GM23338 (cell line): ENCODE measurements at regions not wholly inside any gene's neighbourhood (a gene's known extent, or its start where the extent isn't known, plus 50 kb on each side); places are given as distances from the start of the nearest gene placed in this dataset.

Source experiments
- ATAC-seq: fragments of 200-7000 bp; cut with Tn5 transposase; 3 replicates; pipeline ENCODE4 v1.9.1; 2020
- DNase-seq: peaks from one replicate; pipeline ENCODE4 v3.0.0-alpha.2; 2015; ENCODE audit warnings: low spot score
- H2AFZ ChIP-seq: fragments of 200-600 bp; sonication (generic); 2 replicates; pipeline ENCODE4 v1.8.0; 2016; ENCODE audit warnings: antibody characterized with exemption, mild to moderate bottlenecking, moderate library complexity
- H3F3A ChIP-seq: fragments of 200-600 bp; sonication (generic); replicated peaks from 2 replicates; pipeline ENCODE4 v1.8.0; 2017; ENCODE audit warnings: antibody characterized with exemption, mixed run types, low read depth
- H3K27ac ChIP-seq: fragments of 200-600 bp; sonication (generic); 2 replicates; pipeline ENCODE4 v1.6.1; 2016; ENCODE audit warnings: low read depth
- H3K27me3 ChIP-seq: fragments of 200-600 bp; sonication (generic); 2 replicates; pipeline ENCODE4 v1.8.0; 2016; ENCODE audit warnings: mild to moderate bottlenecking, mixed run types, moderate library complexity; ENCODE audit not compliant: insufficient read depth
- H3K36me3 ChIP-seq: fragments of 200-600 bp; sonication (generic); 2 replicates; pipeline ENCODE4 v1.8.0; 2016; ENCODE audit warnings: mild to moderate bottlenecking; ENCODE audit not compliant: insufficient read depth
- H3K4me1 ChIP-seq: fragments of 200-600 bp; sonication (generic); 2 replicates; pipeline ENCODE4 v1.8.0; 2016; ENCODE audit warnings: mild to moderate bottlenecking, moderate library complexity; ENCODE audit not compliant: insufficient read depth
- H3K4me2 ChIP-seq: fragments of 200-600 bp; sonication (generic); 2 replicates; pipeline ENCODE4 v1.7.1; 2017; ENCODE audit warnings: mixed run types
- H3K4me3 ChIP-seq: fragments of 200-600 bp; sonication (generic); 2 replicates; pipeline ENCODE4 v1.6.1; 2016; ENCODE audit warnings: mixed run types
- H3K79me2 ChIP-seq: fragments of 200-600 bp; sonication (generic); replicated peaks from 2 replicates; pipeline ENCODE4 v1.8.0; 2017; ENCODE audit warnings: mild to moderate bottlenecking; ENCODE audit not compliant: insufficient read depth
- H3K9me2 ChIP-seq: fragments of 200-600 bp; sonication (generic); 2 replicates; pipeline ENCODE4 v1.8.0; 2017; ENCODE audit not compliant: insufficient read depth
- H4K20me1 ChIP-seq: fragments of 200-600 bp; sonication (generic); replicated peaks from 2 replicates; pipeline ENCODE4 v1.8.0; 2017; ENCODE audit warnings: mild to moderate bottlenecking; ENCODE audit not compliant: insufficient read depth
- H3K27ac Mint-ChIP-seq: 2 replicates; pipeline ENCODE4 v1.8.0; 2020; ENCODE audit warnings: inconsistent platforms, mild to moderate bottlenecking, moderate library complexity, mixed read lengths
- H3K27me3 Mint-ChIP-seq: 3 replicates; pipeline ENCODE4 v1.8.0; 2022; ENCODE audit warnings: low read depth, mild to moderate bottlenecking, moderate library complexity, mixed read lengths, inconsistent platforms; ENCODE audit not compliant: insufficient read depth, poor library complexity
- H3K36me3 Mint-ChIP-seq: 3 replicates; pipeline ENCODE4 v1.8.0; 2021; ENCODE audit warnings: low read depth, mild to moderate bottlenecking, inconsistent platforms, moderate library complexity, mixed read lengths
- H3K4me1 Mint-ChIP-seq: 3 replicates; pipeline ENCODE4 v1.8.0; 2020; ENCODE audit warnings: mild to moderate bottlenecking, inconsistent platforms, mixed read lengths
- H3K4me3 Mint-ChIP-seq: 3 replicates; pipeline ENCODE4 v1.8.0; 2021; ENCODE audit warnings: moderate library complexity, mild to moderate bottlenecking, inconsistent platforms, mixed read lengths
- H3K9me3 Mint-ChIP-seq: 3 replicates; pipeline ENCODE4 v1.8.0; 2020; ENCODE audit warnings: moderate library complexity, mild to moderate bottlenecking, inconsistent platforms, mixed read lengths
- CREB1 ChIP-seq: fragments of 250-450 bp; sonication (Bioruptor Pico); IDR thresholded peaks from 2 replicates; pipeline ENCODE4 v1.5.0; 2020; ENCODE audit warnings: low read depth, mild to moderate bottlenecking, moderate library complexity
- CTCF ChIP-seq, 2 experiments: fragments of 200-600 bp in 1 of 2; sonication (generic) in 1 of 2; conservative IDR thresholded peaks; 2 replicates each; pipeline versions ENCODE4 v1.5.1 to v1.6.1; 2016 to 2017; ENCODE audit warnings: antibody characterized with exemption in 2 of 2, low read depth in 2 of 2, mild to moderate bottlenecking in 2 of 2, moderate library complexity in 1 of 2
- ETS1 ChIP-seq: IDR thresholded peaks from 2 replicates; pipeline ENCODE4 v1.6.1; 2016; ENCODE audit warnings: antibody characterized with exemption
- EZH2 ChIP-seq: fragments of 200-600 bp; sonication (generic); IDR thresholded peaks from one replicate; pipeline ENCODE4 v1.8.0; 2017; ENCODE audit warnings: antibody characterized with exemption, mild to moderate bottlenecking, low read depth; ENCODE audit not compliant: unreplicated experiment
- EZH2phosphoT487 ChIP-seq: fragments of 200-600 bp; sonication (generic); IDR thresholded peaks from one replicate; pipeline ENCODE4 v1.8.1; 2018; ENCODE audit warnings: antibody characterized with exemption; ENCODE audit not compliant: unreplicated experiment
- JUNB ChIP-seq: IDR thresholded peaks from one replicate; pipeline ENCODE4 v1.6.1; 2016; ENCODE audit warnings: antibody characterized with exemption; ENCODE audit not compliant: unreplicated experiment
- NANOG ChIP-seq: IDR thresholded peaks from 2 replicates; pipeline ENCODE4 v1.6.1; 2016; ENCODE audit warnings: antibody characterized with exemption, borderline replicate concordance
- POLR2AphosphoS5 ChIP-seq: IDR thresholded peaks from 2 replicates; pipeline ENCODE4 v1.6.1; 2016; ENCODE audit warnings: antibody characterized with exemption, low read depth
- REST ChIP-seq: IDR thresholded peaks from one replicate; pipeline ENCODE4 v1.6.1; 2018; ENCODE audit warnings: antibody characterized with exemption; ENCODE audit not compliant: unreplicated experiment
- STAT1 ChIP-seq: IDR thresholded peaks from one replicate; pipeline ENCODE4 v1.6.1; 2016; ENCODE audit warnings: antibody characterized with exemption; ENCODE audit not compliant: unreplicated experiment
- ZNF114 ChIP-seq: fragments of 250-450 bp; sonication (Bioruptor Pico); IDR thresholded peaks from 2 replicates; pipeline ENCODE4 v1.5.0; 2020; ENCODE audit warnings: mild to moderate bottlenecking, moderate library complexity
- ZNF331 ChIP-seq: fragments of 250-450 bp; sonication (Bioruptor Pico); IDR thresholded peaks from 2 replicates; pipeline ENCODE4 v1.5.0; 2020; ENCODE audit warnings: low read depth, mild to moderate bottlenecking, moderate library complexity
- ZNF462 ChIP-seq: fragments of 250-450 bp; sonication (Bioruptor Pico); IDR thresholded peaks from 2 replicates; pipeline ENCODE4 v1.5.0; 2020; ENCODE audit warnings: mild to moderate bottlenecking, moderate library complexity

- TF ChIP-seq CREB1 (no peak), REST (no peak), CTCF (conservative IDR thresholded peaks at IDR 0.05; ENCODE audit: low read depth in 2 of 2) (no peak), ETS1 (no peak), NANOG (no peak), POLR2AphosphoS5 (no peak), EZH2 (no peak), STAT1 (no peak), ZNF462 (CRISPR knock-in tag) (no peak), EZH2phosphoT487 (no peak), ZNF331 (CRISPR knock-in tag) (no peak), JUNB (no peak), ZNF114 (CRISPR knock-in tag) (no peak)
- Histone ChIP-seq H2AFZ (no peak overlapping the region), H3K27ac (no peak overlapping the region), H3K4me3 (no peak overlapping the region), H3K4me2 (no peak overlapping the region), H3K79me2 (0 out of 2 replicates have a peak, but pooled peaks cover 5% of the 10 kb centered on the region), H3K4me1 (peaks cover 28% of the 10 kb centered on the region), H3K36me3 (no peaks in the 10 kb centered on the region), H3F3A (no peaks in the 10 kb centered on the region; the same call in none of the 2 replicates), H3K27me3 (no peaks in the 10 kb centered on the region), H3K9me2 (no peaks in the 10 kb centered on the region), H4K20me1 (peaks cover 3% of the 10 kb centered on the region; the same call in 1 of the 2 replicates)
- Mint-ChIP-seq H3K4me3 (no peak overlapping the region), H3K27ac (no peak overlapping the region), H3K36me3 (no peaks in the 10 kb centered on the region), H3K9me3 (no peaks in the 10 kb centered on the region), H3K27me3 (peaks cover 18% of the 10 kb centered on the region), H3K4me1 (peaks cover 58% of the 10 kb centered on the region)
- DNase-seq: no peak
- no peak for ATAC-seq
Measured at GRCh38 chr16:85314512-85314971, 202.3 kb upstream of the CIBAR2 start.
